Caki2 (cell line): ENCODE measurements at regions not wholly inside any gene's neighbourhood (a gene's known extent, or its start where the extent isn't known, plus 50 kb on each side); places are given as distances from the start of the nearest gene placed in this dataset.

Source experiments
- DNase-seq: peaks from one replicate; pipeline ENCODE4 v3.0.0-alpha.2; 2015; ENCODE audit warnings: low read depth
- in situ Hi-C: cut with HindIII; loops from 2 replicates; pipeline ENCODE4 v1.10.0; 2016; ENCODE audit warnings: low sequenced_read_pairs, low pct_unique_long_range_greater_than_20kb, mixed read lengths

DNA sequence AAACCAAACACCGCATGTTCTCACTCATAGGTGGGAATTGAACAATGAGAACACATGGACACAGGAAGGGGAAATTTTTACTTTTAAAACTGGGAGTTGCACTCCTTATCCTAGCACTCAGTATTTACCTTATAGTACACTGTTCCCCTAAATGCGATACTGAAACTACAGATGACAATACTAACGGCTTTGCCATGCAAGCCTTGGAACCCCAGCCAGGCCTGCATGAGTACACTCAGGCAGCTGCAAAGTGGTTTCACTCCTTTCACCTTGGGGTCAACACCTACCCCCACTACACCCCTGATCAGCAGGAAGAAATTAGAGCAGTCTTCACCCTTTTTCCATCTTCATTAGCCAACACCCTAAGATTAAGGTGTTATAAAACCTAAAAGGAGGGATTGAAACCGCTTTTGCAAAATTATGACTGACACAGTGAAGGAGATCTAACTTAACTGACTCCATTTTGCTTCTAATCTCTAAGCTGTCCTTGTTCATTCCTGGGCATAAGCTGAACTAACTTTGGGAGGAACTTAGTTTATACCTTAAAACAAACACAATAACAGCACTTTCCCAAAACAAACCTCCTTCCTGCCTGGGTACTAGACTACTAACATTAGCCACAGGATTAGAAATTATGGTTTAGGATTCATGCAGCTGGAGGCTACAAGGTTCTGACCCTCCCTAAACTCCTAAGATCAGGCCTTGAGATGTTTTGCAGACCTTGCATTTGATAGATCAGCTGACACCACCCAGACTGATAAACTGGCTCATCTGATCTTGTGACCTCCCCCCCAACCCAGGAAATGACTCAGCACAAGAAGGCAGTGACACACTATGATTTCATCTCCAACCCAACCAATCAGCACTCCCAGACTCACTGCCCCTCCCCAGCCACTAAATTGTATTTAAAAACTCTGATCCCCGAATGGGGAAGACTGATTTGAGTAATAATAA is 452.1 kb upstream of the PPP2R3A start:
- peak; percentile 88 for DNase-seq
- in situ Hi-C loops = no loop called here

DNA sequence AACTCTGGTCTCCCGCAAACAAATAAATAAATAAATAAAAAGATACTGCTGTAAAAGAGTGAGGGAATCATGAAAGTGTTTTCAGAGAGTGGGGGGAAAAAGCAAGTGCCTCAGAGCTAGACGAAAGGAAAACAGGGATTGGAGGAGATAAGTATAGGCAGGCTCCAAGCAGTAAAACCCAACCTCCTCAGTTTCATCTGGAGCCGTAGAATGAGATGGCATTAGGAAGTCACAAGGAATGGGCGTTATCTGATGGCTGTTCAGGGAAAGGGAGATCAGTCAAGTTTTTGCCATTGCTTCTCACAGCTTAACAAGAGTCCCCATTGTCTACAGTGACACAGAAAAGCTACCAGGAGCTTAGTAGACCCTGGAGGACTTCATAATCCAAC is 451.5 kb upstream of the PPP2R3A start:
- DNase-seq = no peak
- in situ Hi-C loops = no loop called here

DNA sequence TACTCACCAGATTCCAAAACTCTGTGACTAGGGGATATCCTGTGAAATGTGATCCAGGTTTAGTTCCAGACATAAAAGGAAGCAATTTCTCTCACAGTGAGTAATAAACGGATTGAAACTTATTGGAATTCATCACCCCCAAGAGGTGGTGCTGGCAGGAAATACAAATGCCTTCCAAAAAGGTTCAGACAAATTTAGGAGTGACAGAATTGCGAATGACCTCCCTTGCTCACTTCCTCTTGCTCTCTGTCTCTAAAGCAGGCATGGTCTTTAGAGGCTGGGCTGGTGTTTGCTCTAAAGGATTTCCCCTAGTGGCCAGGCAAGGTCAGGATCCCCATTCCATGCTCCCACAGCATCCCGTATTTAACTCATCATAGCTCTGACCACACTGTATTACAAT is 449.4 kb upstream of the PPP2R3A start:
- in situ Hi-C loops = no loop called here
- DNase-seq = no peak

DNA sequence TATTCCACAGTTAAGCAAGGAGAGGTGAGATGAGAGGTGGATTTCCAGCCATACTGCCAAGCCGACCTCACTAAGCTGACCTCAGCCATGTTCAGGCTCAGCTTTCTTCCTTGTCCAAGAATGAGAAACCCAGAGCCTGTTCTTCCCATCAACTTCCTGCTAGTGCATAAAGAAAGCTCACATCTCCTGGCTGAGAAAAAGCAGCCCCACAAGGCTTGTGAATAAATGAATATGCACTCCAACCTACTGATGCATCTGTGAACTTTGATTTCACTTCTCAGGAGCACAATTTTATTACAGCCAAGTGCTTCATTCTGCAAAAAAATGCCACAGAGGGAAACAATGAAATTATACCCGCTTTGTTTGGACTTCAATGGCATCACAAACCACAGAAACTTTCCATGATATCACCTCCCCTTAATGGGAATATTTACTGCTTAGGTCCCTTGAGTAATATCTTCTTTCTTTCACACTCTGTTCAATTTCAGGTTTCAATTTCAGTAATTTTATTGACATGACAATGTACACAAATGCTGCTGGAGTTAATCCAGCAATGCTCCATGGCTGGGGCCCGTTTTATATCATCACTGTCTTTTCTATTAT is 437.0 kb upstream of the PPP2R3A start:
- in situ Hi-C loops = no loop called here
- no peak for DNase-seq

DNA sequence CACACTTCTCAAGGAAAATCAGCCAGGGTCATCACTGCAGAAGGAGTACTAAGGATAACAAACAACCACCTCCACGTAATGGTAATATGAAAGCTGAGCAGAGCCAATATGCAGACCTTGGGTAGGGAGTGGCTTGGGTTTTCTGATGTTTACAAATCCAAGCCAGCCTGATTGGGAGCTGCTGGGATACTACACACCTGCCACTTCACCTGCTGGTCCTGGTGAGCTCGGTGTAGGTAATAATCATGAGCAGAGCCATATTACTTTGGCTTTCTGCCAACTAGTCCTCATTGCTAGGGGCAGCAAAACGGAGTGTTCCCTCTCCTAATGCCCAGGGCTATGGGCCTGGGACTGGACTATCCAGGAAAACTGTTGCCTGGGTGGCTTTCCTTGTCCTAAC is 433.5 kb upstream of the PPP2R3A start:
- DNase-seq = no peak
- in situ Hi-C loops = no loop called here

DNA sequence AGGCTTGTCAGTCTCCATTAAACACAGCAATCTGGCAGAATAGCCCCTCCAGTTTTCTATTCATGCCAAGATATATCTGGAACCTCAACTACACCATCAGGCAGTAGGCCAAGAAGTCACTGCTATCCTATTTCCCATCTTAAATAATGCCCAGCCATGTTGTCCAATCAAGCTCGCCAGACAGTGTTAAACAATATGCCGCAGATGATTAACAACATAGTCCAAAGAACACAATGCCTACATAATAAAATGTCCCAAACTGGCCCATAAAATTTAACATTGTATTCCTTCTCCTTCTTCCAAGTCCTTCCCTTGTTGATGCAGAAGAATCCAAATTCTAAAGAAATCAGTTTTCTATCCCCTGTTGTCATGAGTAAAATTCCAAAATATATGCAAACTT is 427.4 kb upstream of the PPP2R3A start:
- no peak for DNase-seq
- in situ Hi-C loops = no loop called here

DNA sequence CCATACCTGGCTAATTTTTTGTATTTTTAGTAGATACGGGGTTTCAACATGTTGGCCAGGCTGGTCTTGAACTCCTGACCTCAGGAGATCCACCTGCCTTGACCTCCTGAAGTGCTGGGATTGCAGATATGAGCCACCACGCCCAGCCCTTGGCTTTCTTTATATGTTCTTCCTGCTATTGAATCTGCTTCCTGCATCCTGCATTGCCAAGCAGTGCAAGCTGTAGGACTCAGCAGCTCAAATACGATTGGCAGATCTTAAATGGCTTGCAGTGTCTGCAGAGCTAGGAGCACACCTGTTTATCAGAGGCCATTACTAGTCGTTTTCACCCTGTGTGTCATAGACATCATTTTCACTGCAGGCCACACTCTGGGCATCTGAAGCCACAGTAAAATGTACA is 426.2 kb upstream of the PPP2R3A start:
- in situ Hi-C loops = no loop called here
- no peak for DNase-seq

DNA sequence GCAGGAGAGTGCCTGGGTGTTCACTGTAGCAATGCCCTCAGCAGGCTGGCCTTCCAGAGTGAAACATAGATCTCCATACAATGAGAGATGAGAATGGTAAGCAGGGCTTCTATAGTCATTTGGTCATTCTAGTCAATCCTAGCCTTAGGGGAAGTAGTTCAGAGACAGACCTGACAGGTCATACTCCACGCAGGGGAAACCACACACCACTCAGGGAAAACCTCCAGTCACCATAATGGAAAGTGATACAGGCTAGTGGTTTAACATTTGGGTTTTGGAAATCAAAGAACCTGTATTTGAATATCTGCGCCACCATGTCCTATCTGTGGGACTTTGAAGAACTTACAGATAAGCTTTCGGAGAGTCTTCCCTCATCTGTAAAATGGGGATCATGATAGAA is 425.7 kb upstream of the PPP2R3A start:
- in situ Hi-C loops = no loop called here
- no peak for DNase-seq

DNA sequence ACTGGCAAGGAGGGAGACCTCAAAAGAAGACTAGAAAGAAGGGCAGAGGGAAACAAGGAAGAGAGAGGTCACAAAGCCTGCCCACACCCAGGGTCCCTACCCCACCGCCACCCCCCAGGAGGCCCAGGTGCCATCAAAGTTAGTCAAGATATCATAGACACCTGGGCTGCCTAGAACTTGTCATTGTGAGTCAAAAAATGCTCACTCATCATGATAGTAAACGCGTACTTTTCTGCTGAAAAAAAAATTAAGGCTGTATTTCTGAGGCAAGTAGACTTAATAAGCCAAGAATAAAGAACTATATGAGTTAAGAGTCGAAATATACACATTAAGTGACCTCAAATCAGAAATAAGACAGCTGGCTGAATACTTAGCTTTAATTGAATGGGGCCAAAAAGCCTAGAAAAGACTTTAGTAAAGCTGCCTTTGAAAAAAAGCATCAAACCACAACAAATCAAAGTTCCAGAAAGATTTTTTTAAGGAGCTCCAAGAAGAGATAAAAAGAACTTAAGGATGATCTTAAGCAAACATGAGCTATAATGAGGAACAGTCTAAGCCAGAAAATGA is 415.5 kb upstream of the PPP2R3A start:
- in situ Hi-C loops = no loop called here
- DNase-seq = no peak

DNA sequence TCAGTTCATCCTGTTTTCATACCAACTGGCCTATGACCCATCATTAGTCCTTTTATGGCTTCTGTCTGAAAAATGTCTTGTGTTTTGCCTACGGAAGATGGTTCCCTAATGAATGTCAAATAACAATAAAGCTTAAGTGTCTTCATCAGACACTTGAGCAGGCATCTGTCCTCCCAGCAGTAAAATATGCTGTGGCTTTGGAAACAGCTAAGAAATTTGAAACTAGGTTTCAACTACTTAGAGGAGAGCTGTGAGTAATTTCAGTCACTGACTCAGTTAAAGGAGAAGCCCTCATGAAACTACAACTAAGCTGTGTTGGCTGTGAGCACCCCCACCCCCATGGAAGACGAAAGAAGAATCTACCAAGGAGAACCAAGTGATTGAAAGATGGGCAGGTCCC is 409.4 kb upstream of the PPP2R3A start:
- no peak for DNase-seq
- in situ Hi-C loops = no loop called here

DNA sequence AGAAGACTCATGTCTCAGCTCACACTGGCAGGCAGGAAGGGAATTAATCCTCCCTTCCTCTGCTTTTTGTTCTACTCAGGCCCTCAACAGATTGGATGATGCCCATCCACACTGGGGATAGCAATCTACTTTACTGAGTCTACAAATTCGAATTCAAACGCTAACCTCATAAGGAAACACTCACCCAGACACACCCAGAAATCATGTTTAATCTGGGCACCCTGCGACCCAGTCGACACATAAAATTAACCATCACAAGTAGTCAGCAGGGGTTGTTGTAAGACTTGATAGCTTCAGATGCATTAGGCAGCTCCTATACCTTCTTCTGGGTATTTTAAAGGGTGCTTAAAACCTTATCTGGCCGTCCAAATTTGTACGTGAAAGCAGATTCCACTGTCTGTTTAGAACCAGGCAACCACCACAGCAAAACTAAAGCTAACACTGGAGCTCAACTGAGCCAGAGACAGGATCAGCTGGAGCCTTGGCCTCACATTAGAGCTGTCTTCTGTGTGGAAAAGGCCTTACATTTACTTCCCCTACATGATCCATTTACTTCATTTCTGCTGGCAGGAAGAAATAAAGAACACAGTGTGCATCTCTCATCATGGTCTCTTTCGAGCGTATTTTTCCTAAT is 407.3 kb upstream of the PPP2R3A start:
- no peak for DNase-seq
- in situ Hi-C loops = no loop called here

DNA sequence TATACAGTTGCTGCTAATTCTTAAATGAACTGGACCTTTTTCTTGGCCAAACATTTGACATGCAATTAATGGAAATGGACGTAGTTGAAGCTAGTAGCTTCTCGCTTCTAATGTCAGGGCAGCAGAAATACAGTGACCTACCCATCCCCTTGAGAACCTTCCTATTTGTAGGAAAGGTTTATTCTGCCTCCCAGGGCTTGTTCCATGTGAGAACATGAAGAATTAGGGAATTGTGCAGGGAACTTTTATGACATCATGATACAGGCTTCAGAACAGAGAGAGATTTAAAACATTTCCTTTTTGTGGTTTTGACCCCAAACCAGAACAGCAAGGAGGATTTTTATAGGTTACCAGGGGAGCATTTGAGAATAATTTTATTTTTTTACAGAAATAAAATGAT is 406.6 kb upstream of the PPP2R3A start:
- DNase-seq = no peak

DNA sequence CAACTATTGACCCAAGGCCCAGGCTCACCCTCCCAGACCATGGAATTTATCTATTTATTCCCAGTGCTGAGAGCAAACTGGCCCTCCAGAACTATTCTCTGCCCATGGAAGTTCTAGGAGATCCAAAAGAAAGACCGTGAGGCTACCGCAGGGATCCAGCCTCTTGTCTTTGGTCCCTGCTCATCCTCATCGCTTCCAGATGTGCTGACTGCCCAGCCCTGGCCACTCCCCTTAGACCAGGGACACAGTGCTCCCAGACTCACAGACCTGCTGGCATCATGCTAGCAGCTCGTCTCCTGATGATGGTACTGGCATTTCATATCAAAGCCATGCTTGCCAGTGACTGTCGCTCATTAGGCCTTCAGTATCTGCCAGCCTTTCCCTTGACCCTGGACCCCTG is 405.7 kb upstream of the PPP2R3A start:
- in situ Hi-C loops = no loop called here
- no peak for DNase-seq

More for the DNA sequence above, 406.6 kb upstream of the PPP2R3A start:
- in situ Hi-C loops = no loop called here

DNA sequence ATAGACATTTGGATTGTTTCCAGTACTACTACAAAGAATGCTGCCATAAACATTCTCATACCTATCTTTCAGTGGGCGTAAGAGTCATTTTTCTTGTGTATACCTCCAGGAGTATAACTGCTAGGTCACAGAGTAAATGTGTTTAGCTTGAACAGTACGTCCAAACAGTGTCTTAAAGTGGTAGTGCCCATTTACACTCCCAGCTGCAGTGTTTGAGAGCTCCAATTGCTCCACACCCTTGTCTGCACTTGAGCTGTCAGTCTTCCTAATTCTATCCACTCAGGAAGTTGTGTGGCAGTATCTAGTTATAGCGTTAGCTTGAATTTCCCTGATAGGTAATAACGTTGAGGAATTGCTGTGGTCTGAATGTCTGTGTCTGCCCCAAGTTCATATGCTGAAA is 404.7 kb upstream of the PPP2R3A start:
- DNase-seq = no peak
- in situ Hi-C loops = no loop called here

DNA sequence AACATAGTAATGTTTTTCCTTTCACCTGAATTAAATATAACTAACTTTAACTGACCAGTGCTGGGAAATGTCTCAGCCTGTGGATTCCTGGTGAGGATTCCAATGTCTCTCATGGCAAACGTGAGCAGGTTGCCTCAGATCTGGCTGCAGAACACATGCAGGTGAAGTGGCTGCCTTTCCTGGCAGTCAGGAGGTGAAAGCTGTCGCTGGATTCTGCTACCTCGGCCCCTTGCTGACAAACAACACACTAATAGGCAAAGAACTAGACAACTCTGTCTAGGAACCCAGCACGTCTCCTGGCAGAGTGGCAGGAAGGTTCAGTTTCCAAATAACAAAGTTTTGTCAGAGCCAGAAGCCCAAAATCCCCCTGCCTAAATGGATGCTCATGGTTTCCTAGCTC is 400.8 kb upstream of the PPP2R3A start:
- in situ Hi-C loops = no loop called here
- no peak for DNase-seq

DNA sequence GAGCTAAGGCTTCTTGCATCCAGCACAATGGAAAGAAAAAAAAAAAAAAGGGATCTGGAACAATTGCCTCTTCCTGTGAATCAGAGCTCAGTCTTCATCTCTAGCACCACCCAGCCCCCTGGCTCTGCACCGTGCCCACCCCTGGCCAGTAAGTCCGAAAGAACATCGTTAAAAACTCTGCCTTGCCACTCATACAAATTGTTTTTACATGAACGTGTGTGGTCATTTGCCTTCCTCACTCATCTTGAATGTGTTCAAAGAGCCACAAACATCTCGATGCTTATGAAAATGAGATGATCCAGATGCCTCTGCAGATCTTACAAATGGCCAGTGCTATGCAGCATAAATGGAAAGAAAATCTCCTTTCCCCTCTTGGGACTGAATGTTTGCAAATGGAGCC is 400.0 kb upstream of the PPP2R3A start:
- in situ Hi-C loops = no loop called here

DNA sequence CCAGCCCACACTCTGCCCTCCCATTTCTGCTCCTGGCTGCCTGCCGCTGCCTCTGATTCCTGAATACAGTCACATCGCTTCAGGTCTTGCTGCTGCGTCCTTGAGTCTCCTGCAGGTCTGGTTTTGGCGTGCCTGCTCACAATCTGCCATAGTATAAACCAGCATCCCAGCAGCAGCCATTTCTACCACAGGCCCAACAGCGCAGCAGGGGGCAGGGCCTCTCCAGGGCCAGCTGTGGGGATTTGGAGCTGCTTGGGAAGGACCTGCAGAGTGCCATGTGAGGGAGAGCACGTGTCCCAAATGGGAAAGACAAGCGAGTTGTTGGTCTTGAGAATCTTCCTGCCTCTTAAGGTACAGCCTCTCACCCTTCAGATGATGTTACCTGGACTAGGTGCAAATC is 398.3 kb upstream of the PPP2R3A start:
- no peak for DNase-seq
- in situ Hi-C loops = no loop called here

More for the DNA sequence above, 400.0 kb upstream of the PPP2R3A start:
- DNase-seq = no peak

DNA sequence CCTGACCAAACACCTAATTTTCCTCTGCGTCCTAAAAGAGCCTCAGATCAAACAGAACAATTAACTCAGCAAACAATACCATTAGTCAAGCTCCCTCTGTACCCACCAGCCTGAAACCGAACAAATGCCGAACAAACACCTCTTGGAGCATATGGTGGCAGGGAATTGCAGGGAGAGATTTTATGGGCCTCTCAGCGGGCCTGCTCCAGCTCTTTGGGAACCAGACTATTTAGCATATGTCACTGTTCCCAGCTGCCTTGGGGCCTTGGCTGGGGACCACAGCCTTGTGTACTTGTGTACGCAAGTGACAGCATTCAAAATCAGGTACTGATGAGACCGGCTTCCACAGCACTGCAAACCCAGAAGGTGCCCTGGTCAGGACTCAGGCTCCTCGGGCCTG is 388.8 kb upstream of the PPP2R3A start:
- in situ Hi-C loops = no loop called here
- no peak for DNase-seq

DNA sequence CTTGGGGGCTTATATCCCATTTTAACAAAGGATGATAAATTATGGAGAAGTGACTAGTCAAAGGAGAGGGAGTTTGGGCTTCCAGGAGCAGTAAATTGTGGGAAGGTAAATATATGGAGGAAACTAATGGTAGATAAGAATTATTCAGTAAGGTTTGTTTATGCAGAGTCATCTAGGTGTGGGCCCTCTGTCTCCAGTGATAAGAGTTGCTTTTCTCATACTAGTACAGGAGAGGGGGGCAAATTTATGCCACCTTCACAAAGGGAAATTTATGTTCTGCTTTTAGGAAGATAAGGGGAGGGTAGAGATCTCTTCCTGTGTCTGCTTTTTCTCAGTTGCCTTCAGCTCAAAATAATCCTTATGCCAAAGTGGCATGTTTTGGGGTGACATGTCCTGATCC is 383.7 kb upstream of the PPP2R3A start:
- in situ Hi-C loops = no loop called here
- DNase-seq = no peak
